GM04503 (cell line): ENCODE measurements at regions not wholly inside any gene's neighbourhood (a gene's known extent, or its start where the extent isn't known, plus 50 kb on each side); places are given as distances from the start of the nearest gene placed in this dataset.
A peak's percentile ranks its signal among the peaks of the same experiment; 100 is the strongest.

Experiments
- DNase-seq: peaks from one replicate; pipeline ENCODE4 v3.0.0-alpha.2; 2012; ENCODE audit warnings: low read depth

DNA sequence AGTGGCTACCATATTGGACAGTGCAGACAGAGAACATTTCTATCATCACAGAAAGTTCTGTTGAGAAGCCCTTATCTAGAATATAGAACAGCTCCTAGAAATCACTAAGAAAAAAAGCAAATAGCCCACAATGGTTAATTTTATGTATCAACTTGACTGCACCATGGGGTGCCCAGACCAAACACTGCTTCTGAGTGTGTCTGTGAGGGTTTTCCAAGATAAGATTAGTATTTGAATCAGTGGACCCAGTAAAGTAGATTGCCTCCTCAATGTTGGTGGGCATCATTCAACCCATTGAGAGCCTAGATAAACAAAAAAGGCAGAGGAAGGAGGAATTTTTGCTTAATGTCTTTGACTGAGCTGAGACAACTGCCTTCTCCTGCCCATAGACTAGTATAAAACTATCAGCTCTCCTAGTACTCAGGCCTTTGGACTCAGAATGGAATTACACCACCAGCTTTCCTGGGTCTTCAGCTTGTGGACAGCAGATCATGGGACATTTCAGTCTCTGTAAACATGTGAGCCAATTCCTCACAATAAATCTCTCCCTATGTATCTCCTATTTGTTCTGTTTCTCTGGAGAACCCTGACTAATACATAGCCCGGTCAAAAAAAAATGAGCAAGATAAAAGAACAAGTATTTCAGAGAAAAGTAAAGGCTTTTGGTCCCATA lies 55.9 kb upstream of the OXTR start:
- DNase-seq: no peak

GRCh38 chr3:8824238-8824637 lies 54.8 kb upstream of the OXTR start:
- no peak for DNase-seq

- peak; percentile 26 for DNase-seq
Measured at GRCh38 chr3:8822141-8822540, 52.7 kb upstream of the OXTR start.
